ENCODE measurements at regions not wholly inside any gene's neighbourhood (a gene's known extent, or its start where the extent isn't known, plus 50 kb on each side); places are given as distances from the start of the nearest gene placed in this dataset.

DNA sequence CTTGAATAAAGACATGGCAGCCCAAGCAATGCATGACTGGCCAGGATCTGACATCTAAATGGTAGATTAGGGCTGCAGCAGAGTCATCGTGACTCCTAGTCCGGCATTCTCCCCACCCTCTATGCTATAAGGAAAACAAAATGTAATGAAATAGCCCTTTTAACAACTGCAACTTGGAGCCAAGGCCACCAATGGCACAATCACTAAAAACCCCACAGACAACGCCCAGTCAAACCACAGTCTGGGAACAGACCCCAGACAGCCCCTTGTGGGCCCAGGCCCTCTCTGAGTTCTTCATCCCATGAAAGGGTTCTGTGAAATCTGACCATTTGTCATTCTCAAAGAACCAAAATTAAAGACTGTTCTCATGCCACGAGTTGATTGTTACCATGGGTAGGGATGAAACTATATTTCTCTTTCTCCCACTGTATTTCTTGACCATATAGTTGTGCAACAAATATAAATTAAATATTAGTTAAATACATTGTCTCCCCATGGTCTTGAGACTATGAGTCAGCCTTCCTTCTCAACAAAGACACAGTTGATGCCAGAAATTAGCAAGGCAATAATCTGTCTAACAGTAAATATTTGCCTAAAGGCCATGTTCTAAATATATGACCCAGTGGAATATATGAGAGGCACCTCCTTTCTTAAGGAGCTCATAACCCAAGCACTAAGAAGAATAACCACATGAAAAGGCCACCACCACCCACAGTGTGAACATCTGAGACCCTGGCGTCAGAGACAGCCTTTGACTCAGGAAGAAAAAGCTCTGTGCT, 85.6 kb upstream of the SSTR4 start:
- TF ChIP-seq, protein P1, sequence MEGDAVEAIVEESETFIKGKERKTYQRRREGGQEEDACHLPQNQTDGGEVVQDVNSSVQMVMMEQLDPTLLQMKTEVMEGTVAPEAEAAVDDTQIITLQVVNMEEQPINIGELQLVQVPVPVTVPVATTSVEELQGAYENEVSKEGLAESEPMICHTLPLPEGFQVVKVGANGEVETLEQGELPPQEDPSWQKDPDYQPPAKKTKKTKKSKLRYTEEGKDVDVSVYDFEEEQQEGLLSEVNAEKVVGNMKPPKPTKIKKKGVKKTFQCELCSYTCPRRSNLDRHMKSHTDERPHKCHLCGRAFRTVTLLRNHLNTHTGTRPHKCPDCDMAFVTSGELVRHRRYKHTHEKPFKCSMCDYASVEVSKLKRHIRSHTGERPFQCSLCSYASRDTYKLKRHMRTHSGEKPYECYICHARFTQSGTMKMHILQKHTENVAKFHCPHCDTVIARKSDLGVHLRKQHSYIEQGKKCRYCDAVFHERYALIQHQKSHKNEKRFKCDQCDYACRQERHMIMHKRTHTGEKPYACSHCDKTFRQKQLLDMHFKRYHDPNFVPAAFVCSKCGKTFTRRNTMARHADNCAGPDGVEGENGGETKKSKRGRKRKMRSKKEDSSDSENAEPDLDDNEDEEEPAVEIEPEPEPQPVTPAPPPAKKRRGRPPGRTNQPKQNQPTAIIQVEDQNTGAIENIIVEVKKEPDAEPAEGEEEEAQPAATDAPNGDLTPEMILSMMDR (IDR thresholded peaks at IDR 0.05), result no peak
- no peak for TF ChIP-seq EZH2 (IDR thresholded peaks at IDR 0.05; ENCODE audit: borderline replicate concordance, insufficient read depth, low read depth, low read length, poor library complexity, severe bottlenecking)
